HG03135 (cell line): ENCODE measurements at regions not wholly inside any gene's neighbourhood (a gene's known extent, or its start where the extent isn't known, plus 50 kb on each side); places are given as distances from the start of the nearest gene placed in this dataset.

Source experiments
- ATAC-seq: cut with Tn5 transposase; IDR thresholded peaks from one replicate; pipeline ENCODE4 v1.9.1; 2021; ENCODE audit warnings: mild to moderate bottlenecking, moderate library complexity; ENCODE audit not compliant: unreplicated experiment

GRCh38 chr11:98561877-98562395, 458.8 kb upstream of the CNTN5 start:
- ATAC-seq, result no peak

- no peak for ATAC-seq
Measured at GRCh38 chr11:98564233-98564632, 456.5 kb upstream of the CNTN5 start.

GRCh38 chr11:98564881-98565280, 455.9 kb upstream of the CNTN5 start:
- no peak for ATAC-seq

GRCh38 chr11:98565311-98565710, 455.4 kb upstream of the CNTN5 start:
- ATAC-seq, result no peak

GRCh38 chr11:98566978-98567377, 453.8 kb upstream of the CNTN5 start:
- ATAC-seq, result no peak

- no peak for ATAC-seq
Measured at GRCh38 chr11:98568013-98568412, 452.7 kb upstream of the CNTN5 start.

GRCh38 chr11:98572941-98573340, 447.8 kb upstream of the CNTN5 start:
- no peak for ATAC-seq

- no peak for ATAC-seq
Measured at GRCh38 chr11:98587884-98588283, 432.9 kb upstream of the CNTN5 start.

- ATAC-seq, result no peak
Measured at GRCh38 chr11:98589967-98590366, 430.8 kb upstream of the CNTN5 start.

- no peak for ATAC-seq
Measured at GRCh38 chr11:98600103-98600502, 420.6 kb upstream of the CNTN5 start.

- ATAC-seq, result no peak
Measured at GRCh38 chr11:98600786-98601773, 419.7 kb upstream of the CNTN5 start.

GRCh38 chr11:98616098-98616655, 404.6 kb upstream of the CNTN5 start:
- no peak for ATAC-seq

- ATAC-seq, result no peak
Measured at GRCh38 chr11:98621767-98622166, 399.0 kb upstream of the CNTN5 start.

GRCh38 chr11:98625526-98625925, 395.2 kb upstream of the CNTN5 start:
- ATAC-seq, result no peak

- no peak for ATAC-seq
Measured at GRCh38 chr11:98630736-98631135, 390.0 kb upstream of the CNTN5 start.

GRCh38 chr11:98657711-98658110, 363.0 kb upstream of the CNTN5 start:
- no peak for ATAC-seq

GRCh38 chr11:98659431-98659830, 361.3 kb upstream of the CNTN5 start:
- no peak for ATAC-seq

GRCh38 chr11:98674390-98674789, 346.4 kb upstream of the CNTN5 start:
- ATAC-seq, result no peak

GRCh38 chr11:98679673-98680072, 341.1 kb upstream of the CNTN5 start:
- no peak for ATAC-seq

- ATAC-seq, result no peak
Measured at GRCh38 chr11:98701541-98701940, 319.2 kb upstream of the CNTN5 start.

GRCh38 chr11:98703779-98704556, 316.8 kb upstream of the CNTN5 start:
- ATAC-seq, result no peak
